Islet precursor cell (in vitro differentiated cells): ENCODE measurements at regions not wholly inside any gene's neighbourhood (a gene's known extent, or its start where the extent isn't known, plus 50 kb on each side); places are given as distances from the start of the nearest gene placed in this dataset.
"Not testable (repeated sequence)": the region's sequence is repeated elsewhere in the genome, so short reads cannot be mapped to it uniquely, and the experiment has no call there.

ENCODE experiments used
- DNase-seq: peaks from one replicate; pipeline ENCODE4 v3.0.0-alpha.2; 2018

GRCh38 chr16:86243571-86244154 lies 266.7 kb upstream of the FOXF1 start:
- DNase-seq: peak; percentile 46

GRCh38 chr16:86244158-86244557 lies 266.2 kb upstream of the FOXF1 start:
- DNase-seq: no peak

- DNase-seq: peak; percentile 15
These were observed 265.4 kb upstream of the FOXF1 start for GRCh38 chr16:86244936-86245335.

GRCh38 chr16:86245351-86245750 lies 265.0 kb upstream of the FOXF1 start:
- peak; percentile 32 for DNase-seq

GRCh38 chr16:86245895-86246294 lies 264.4 kb upstream of the FOXF1 start:
- peak; percentile 41 for DNase-seq

- DNase-seq: peak; percentile 24
These were observed 261.9 kb upstream of the FOXF1 start for GRCh38 chr16:86248310-86248905.

GRCh38 chr16:86249631-86250030 lies 260.7 kb upstream of the FOXF1 start:
- peak; percentile 22 for DNase-seq

- DNase-seq: no peak
These were observed 258.6 kb upstream of the FOXF1 start for GRCh38 chr16:86251682-86252081.

GRCh38 chr16:86252596-86252995 lies 257.7 kb upstream of the FOXF1 start:
- peak; percentile 71 for DNase-seq

- DNase-seq: peak; percentile 6
These were observed 254.4 kb upstream of the FOXF1 start for GRCh38 chr16:86255966-86256365.

GRCh38 chr16:86256995-86257394 lies 253.3 kb upstream of the FOXF1 start:
- DNase-seq: no peak

- DNase-seq: peak; percentile 8
These were observed 252.8 kb upstream of the FOXF1 start for GRCh38 chr16:86257546-86257945.

GRCh38 chr16:86258713-86259112 lies 251.6 kb upstream of the FOXF1 start:
- DNase-seq: peak; percentile 17

- peak; percentile 18 for DNase-seq
These were observed 250.8 kb upstream of the FOXF1 start for GRCh38 chr16:86259499-86259898.

GRCh38 chr16:86261379-86261778 lies 248.9 kb upstream of the FOXF1 start:
- DNase-seq: peak; percentile 9

GRCh38 chr16:86267657-86268056 lies 242.7 kb upstream of the FOXF1 start:
- not testable (repeated sequence) for DNase-seq

- DNase-seq: peak; percentile 43
These were observed 239.6 kb upstream of the FOXF1 start for GRCh38 chr16:86270696-86271095.

GRCh38 chr16:86272744-86273143 lies 237.6 kb upstream of the FOXF1 start:
- DNase-seq: no peak

GRCh38 chr16:86277221-86277620 lies 233.1 kb upstream of the FOXF1 start:
- peak; percentile 19 for DNase-seq

GRCh38 chr16:86277859-86278258 lies 232.5 kb upstream of the FOXF1 start:
- DNase-seq: peak; percentile 21

- DNase-seq: no peak
These were observed 228.9 kb upstream of the FOXF1 start for GRCh38 chr16:86281421-86281820.

GRCh38 chr16:86283944-86284343 lies 226.4 kb upstream of the FOXF1 start:
- DNase-seq: no peak

- DNase-seq: no peak
These were observed 224.9 kb upstream of the FOXF1 start for GRCh38 chr16:86285421-86285820.

GRCh38 chr16:86285938-86286921 lies 224.1 kb upstream of the FOXF1 start:
- DNase-seq: peak; percentile 61
